Frontal cortex (tissue), 3 donors: ENCODE measurements at regions not wholly inside any gene's neighbourhood (a gene's known extent, or its start where the extent isn't known, plus 50 kb on each side); places are given as distances from the start of the nearest gene placed in this dataset.
"Not testable (repeated sequence)": the region's sequence is repeated elsewhere in the genome, so short reads cannot be mapped to it uniquely, and the experiment has no call there.

Experiments
- DNase-seq, 2 donors: peaks; one replicate each; pipeline ENCODE4 v3.0.0; 2012; ENCODE audit warnings: low spot score in 2 of 2
- FAIRE-seq: peaks from 2 replicates; lab custom pipeline; 2012; peaks lifted over from hg19 to GRCh38; lab: Jason Lieb, UNC
- donor health status: control.
- donor health status: control.
- donor health status: control.

GRCh38 chr15:101876031-101876430 is 64.0 kb downstream of the OR4F15 start:
- DNase-seq, FAIRE-seq: not testable (repeated sequence)

- DNase-seq, FAIRE-seq: not testable (repeated sequence)
These were observed 65.6 kb downstream of the OR4F15 start for GRCh38 chr15:101877649-101878048.

GRCh38 chr15:101912349-101913287 is 100.6 kb downstream of the OR4F15 start:
- FAIRE-seq, DNase-seq: not testable (repeated sequence)

GRCh38 chr15:101924554-101924953 is 112.6 kb downstream of the OR4F15 start:
- FAIRE-seq, DNase-seq: not testable (repeated sequence)

- not testable (repeated sequence) for FAIRE-seq, DNase-seq
These were observed 122.5 kb downstream of the OR4F15 start for GRCh38 chr15:101934506-101934905.

GRCh38 chr15:101937362-101937761 is 125.4 kb downstream of the OR4F15 start:
- not testable (repeated sequence) for DNase-seq, FAIRE-seq

GRCh38 chr15:101938555-101938954 is 126.6 kb downstream of the OR4F15 start:
- FAIRE-seq, result not testable (repeated sequence)

GRCh38 chr15:101945896-101946295 is 133.9 kb downstream of the OR4F15 start:
- peak; percentile 95 for FAIRE-seq
- not testable (repeated sequence) for DNase-seq

More at GRCh38 chr15:101938555-101938954, 126.6 kb downstream of the OR4F15 start:
- not testable (repeated sequence) for DNase-seq

- not testable (repeated sequence) for FAIRE-seq, DNase-seq
These were observed 136.5 kb downstream of the OR4F15 start for GRCh38 chr15:101948491-101949010.

GRCh38 chr15:101949380-101950065 is 137.5 kb downstream of the OR4F15 start:
- DNase-seq, FAIRE-seq: not testable (repeated sequence)

GRCh38 chr15:101953993-101954392 is 142.0 kb downstream of the OR4F15 start:
- not testable (repeated sequence) for DNase-seq, FAIRE-seq

GRCh38 chr15:101955840-101956239 is 143.8 kb downstream of the OR4F15 start:
- not testable (repeated sequence) for DNase-seq, FAIRE-seq

- not testable (repeated sequence) for FAIRE-seq, DNase-seq
These were observed 146.7 kb downstream of the OR4F15 start for GRCh38 chr15:101958656-101959055.

- not testable (repeated sequence) for DNase-seq, FAIRE-seq
These were observed 149.3 kb downstream of the OR4F15 start for GRCh38 chr15:101961263-101961662.

GRCh38 chr15:101961765-101962164 is 149.8 kb downstream of the OR4F15 start:
- FAIRE-seq, DNase-seq: not testable (repeated sequence)

GRCh38 chr15:101963687-101964086 is 151.7 kb downstream of the OR4F15 start:
- not testable (repeated sequence) for DNase-seq, FAIRE-seq

- not testable (repeated sequence) for DNase-seq, FAIRE-seq
These were observed 153.4 kb downstream of the OR4F15 start for GRCh38 chr15:101965353-101965752.

GRCh38 chr15:101965860-101966259 is 153.9 kb downstream of the OR4F15 start:
- DNase-seq, result peak in 1 of 2 donors; percentile 6
- not testable (repeated sequence) for FAIRE-seq

GRCh38 chr15:101967364-101967763 is 155.4 kb downstream of the OR4F15 start:
- DNase-seq, FAIRE-seq: not testable (repeated sequence)

- DNase-seq, result not testable (repeated sequence)
These were observed 158.6 kb downstream of the OR4F15 start for GRCh38 chr15:101970605-101971004.

More at GRCh38 chr15:101970605-101971004, 158.6 kb downstream of the OR4F15 start:
- not testable (repeated sequence) for FAIRE-seq
